ENCODE measurements at regions not wholly inside any gene's neighbourhood (a gene's known extent, or its start where the extent isn't known, plus 50 kb on each side); places are given as distances from the start of the nearest gene placed in this dataset.

DNA sequence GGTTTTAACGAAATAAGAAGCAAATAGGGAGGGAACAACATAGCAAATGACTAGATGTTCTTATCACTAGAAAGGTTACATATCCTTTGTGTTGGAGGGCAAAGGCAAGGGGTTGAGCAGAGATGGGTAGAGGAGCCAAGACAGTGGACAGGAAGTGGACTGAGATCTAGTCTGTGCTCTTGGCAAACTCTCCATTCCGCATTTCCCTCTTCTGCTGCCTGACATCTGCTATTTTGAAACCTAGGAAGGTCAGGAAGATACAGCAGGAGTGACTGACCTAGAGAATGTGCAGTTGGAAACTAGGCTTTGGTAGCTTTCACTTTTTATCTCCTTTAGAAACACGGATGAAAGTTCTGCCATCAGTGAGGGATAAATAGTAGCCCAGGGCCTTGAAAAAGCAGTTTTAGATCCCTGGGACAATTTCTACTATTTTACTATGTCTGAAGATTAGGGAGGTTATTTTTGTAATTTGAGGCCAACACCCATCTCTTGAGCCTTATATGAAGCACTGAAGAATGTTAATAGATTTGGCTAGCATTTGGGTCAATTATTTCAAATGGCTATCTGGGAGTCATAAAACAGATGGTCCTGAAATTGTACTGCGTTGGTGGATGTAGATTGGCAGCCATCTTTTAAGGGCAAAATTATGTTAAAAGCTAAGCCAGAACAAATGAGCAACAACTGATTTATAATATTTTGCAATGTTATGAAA is 410.3 kb downstream of the PCNX1 start:
- 80% methylated on average over 1 of the region's 4 CpGs; no CpG with 5 or more reads in 1 of the 2 experiments for WGBS, 2 experiments (ENCODE audit: extremely low coverage in 2 of 2, insufficient read length in 1 of 2)
- H3K4me3 ChIP-seq (ENCODE audit: insufficient read depth, low read depth, low read length), result no peak overlapping the region
- H3K14ac ChIP-seq (replicated peaks; ENCODE audit: low read depth, low read length), result no peak overlapping the region
- no peaks in the 10 kb centered on the region for H4K20me1 ChIP-seq (ENCODE audit: insufficient read depth, low read length)
- H3K9ac ChIP-seq (ENCODE audit: low read depth, low read length), result no peak overlapping the region
- dilution Hi-C loops (cut with HindIII; ENCODE audit: low sequenced_read_pairs, unreplicated experiment), result no loop called here
- H4K91ac ChIP-seq (ENCODE audit: insufficient read depth, low read depth, low read length), result no peak overlapping the region
- H3K79me1 ChIP-seq (ENCODE audit: low read depth in 1 of 2, low read length in 2 of 2), result peaks cover 0 to 16% of the 10 kb centered on the region in 2 experiments; a peak in 3 of 4 replicates
- POLR2A ChIA-PET (ENCODE audit: unreplicated experiment), result no interaction called here
- no peaks in the 10 kb centered on the region; the same call in 1 of the 2 replicates for H3K9me3 ChIP-seq (ENCODE audit: control insufficient read depth, insufficient read depth, low read length)
- DNase-seq, result no peak
- H2BK15ac ChIP-seq (ENCODE audit: low read depth, low read length), result no peak overlapping the region
- BruUV-seq (replicated peaks), result no TSS peak
- H2BK20ac ChIP-seq (ENCODE audit: low read depth, low read length), result no peak overlapping the region
- no peak overlapping the region for H3K4me2 ChIP-seq (ENCODE audit: low read depth, low read length)
- no peak overlapping the region for H3K18ac ChIP-seq (ENCODE audit: low read depth, low read length)
- H4K8ac ChIP-seq (ENCODE audit: low read depth in 2 of 2, low read length in 2 of 2), result no peak overlapping the region; a peak in 1 of 4 replicates
- no peak overlapping the region for H3K23ac ChIP-seq (ENCODE audit: low read depth, low read length)
- H2BK120ac ChIP-seq (ENCODE audit: low read depth, low read length), result no peak overlapping the region
- no peak overlapping the region for H2AK5ac ChIP-seq (ENCODE audit: low read depth, low read length)
- H2BK5ac ChIP-seq (ENCODE audit: low read depth, low read length, poor library complexity, severe bottlenecking), result no peak overlapping the region
- TF ChIP-seq RCOR1 (IDR thresholded peaks at IDR 0.05; ENCODE audit: insufficient replicate concordance, low read length), result no peak
- no peak for TF ChIP-seq MAFK (IDR thresholded peaks at IDR 0.05; ENCODE audit: low read depth, low read length)
- no peak for TF ChIP-seq MAZ (IDR thresholded peaks at IDR 0.05; ENCODE audit: borderline replicate concordance, low read depth, low read length)
- TF ChIP-seq CHD1 (IDR thresholded peaks at IDR 0.05; ENCODE audit: low read depth, low read length), result no peak
- no peak for TF ChIP-seq SMC3 (IDR thresholded peaks at IDR 0.05; ENCODE audit: low read depth, low read length)
- no peak for TF ChIP-seq RAD21 (IDR thresholded peaks at IDR 0.05; ENCODE audit: low read length)
- no peak for TF ChIP-seq BHLHE40 (IDR thresholded peaks at IDR 0.05; ENCODE audit: low read depth, low read length)
- no peak for TF ChIP-seq NFE2L2 (IDR thresholded peaks at IDR 0.05; ENCODE audit: low read depth, low read length)
- TF ChIP-seq, protein P1, sequence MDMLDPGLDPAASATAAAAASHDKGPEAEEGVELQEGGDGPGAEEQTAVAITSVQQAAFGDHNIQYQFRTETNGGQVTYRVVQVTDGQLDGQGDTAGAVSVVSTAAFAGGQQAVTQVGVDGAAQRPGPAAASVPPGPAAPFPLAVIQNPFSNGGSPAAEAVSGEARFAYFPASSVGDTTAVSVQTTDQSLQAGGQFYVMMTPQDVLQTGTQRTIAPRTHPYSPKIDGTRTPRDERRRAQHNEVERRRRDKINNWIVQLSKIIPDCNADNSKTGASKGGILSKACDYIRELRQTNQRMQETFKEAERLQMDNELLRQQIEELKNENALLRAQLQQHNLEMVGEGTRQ (IDR thresholded peaks at IDR 0.05; ENCODE audit: low read depth, low read length), result no peak
- TF ChIP-seq CEBPB (IDR thresholded peaks at IDR 0.05; ENCODE audit: low read depth, low read length), result no peak
- TF ChIP-seq POLR2A (IDR thresholded peaks at IDR 0.05; ENCODE audit: low read depth, low read length), result no peak
- TF ChIP-seq MXI1 (IDR thresholded peaks at IDR 0.05; ENCODE audit: borderline replicate concordance, low read depth, low read length), result no peak
- TF ChIP-seq, protein P2, sequence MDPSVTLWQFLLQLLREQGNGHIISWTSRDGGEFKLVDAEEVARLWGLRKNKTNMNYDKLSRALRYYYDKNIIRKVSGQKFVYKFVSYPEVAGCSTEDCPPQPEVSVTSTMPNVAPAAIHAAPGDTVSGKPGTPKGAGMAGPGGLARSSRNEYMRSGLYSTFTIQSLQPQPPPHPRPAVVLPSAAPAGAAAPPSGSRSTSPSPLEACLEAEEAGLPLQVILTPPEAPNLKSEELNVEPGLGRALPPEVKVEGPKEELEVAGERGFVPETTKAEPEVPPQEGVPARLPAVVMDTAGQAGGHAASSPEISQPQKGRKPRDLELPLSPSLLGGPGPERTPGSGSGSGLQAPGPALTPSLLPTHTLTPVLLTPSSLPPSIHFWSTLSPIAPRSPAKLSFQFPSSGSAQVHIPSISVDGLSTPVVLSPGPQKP (IDR thresholded peaks at IDR 0.05; ENCODE audit: borderline replicate concordance, low read depth, low read length), result no peak
- TF ChIP-seq, protein P3, sequence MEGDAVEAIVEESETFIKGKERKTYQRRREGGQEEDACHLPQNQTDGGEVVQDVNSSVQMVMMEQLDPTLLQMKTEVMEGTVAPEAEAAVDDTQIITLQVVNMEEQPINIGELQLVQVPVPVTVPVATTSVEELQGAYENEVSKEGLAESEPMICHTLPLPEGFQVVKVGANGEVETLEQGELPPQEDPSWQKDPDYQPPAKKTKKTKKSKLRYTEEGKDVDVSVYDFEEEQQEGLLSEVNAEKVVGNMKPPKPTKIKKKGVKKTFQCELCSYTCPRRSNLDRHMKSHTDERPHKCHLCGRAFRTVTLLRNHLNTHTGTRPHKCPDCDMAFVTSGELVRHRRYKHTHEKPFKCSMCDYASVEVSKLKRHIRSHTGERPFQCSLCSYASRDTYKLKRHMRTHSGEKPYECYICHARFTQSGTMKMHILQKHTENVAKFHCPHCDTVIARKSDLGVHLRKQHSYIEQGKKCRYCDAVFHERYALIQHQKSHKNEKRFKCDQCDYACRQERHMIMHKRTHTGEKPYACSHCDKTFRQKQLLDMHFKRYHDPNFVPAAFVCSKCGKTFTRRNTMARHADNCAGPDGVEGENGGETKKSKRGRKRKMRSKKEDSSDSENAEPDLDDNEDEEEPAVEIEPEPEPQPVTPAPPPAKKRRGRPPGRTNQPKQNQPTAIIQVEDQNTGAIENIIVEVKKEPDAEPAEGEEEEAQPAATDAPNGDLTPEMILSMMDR (conservative IDR thresholded peaks at IDR 0.05; ENCODE audit: low read depth, low read length), result no peak
- no peak for TF ChIP-seq RFX5 (IDR thresholded peaks at IDR 0.05; ENCODE audit: low read depth, low read length)
- no peak for TF ChIP-seq FOS (IDR thresholded peaks at IDR 0.05; ENCODE audit: low read depth, low read length)
- H3K36me3 ChIP-seq (ENCODE audit: control insufficient read depth, insufficient read depth, low read length), result no peaks in the 10 kb centered on the region
- CTCF ChIA-PET, result interaction anchor here (0.6 kb wide), 1 partner anchor 87 kb away, joined by 4 read pairs; no protein-coding TSS in a partner anchor
- H4K5ac ChIP-seq (ENCODE audit: low read depth, low read length), result no peak overlapping the region
- no peaks in the 10 kb centered on the region; the same call in 1 of the 2 replicates for H3K9me1 ChIP-seq (ENCODE audit: insufficient read depth, low read length)
- H3K4ac ChIP-seq (ENCODE audit: low read depth, low read length), result no peak overlapping the region
- H3K56ac ChIP-seq (ENCODE audit: extremely low read depth, insufficient read depth, low read length), result no peak overlapping the region
- no peak overlapping the region for H2AK9ac ChIP-seq (replicated peaks; ENCODE audit: low read depth, low read length, poor library complexity)
- no peaks in the 10 kb centered on the region for H3K27me3 ChIP-seq (ENCODE audit: control insufficient read depth, insufficient read depth, low read length)
- peak overlapping the region; percentile 59 for H2AFZ ChIP-seq (replicated peaks; ENCODE audit: low read length, poor library complexity)
- no peak overlapping the region for H3K27ac ChIP-seq (ENCODE audit: insufficient read depth, low read length)
- peaks cover 2% of the 10 kb centered on the region; the same call in 1 of the 2 replicates for H3K4me1 ChIP-seq (ENCODE audit: control insufficient read depth, insufficient read depth, low read length)
- no peak for ATAC-seq (ENCODE audit: low read depth)
- in situ Hi-C loops (cut with MboI; ENCODE audit: low sequenced_read_pairs), result loop anchor here (10.0 kb wide), 1 partner anchor 173 kb away; no protein-coding TSS in a partner anchor
- intact Hi-C loops (cut with micrococcal nuclease), result no loop called here
